Thyroid gland (tissue), 4 donors: ENCODE measurements at regions not wholly inside any gene's neighbourhood (a gene's known extent, or its start where the extent isn't known, plus 50 kb on each side); places are given as distances from the start of the nearest gene placed in this dataset.

Experiments used
- CTCF ChIP-seq, 6 experiments: fragments of 200-600 bp in 3 of 6; fragments of 450-650 bp in 3 of 6; sonication (generic) in 3 of 6; IDR thresholded peaks; one replicate each; pipeline ENCODE4 v1.5.1; 2016 to 2019; ENCODE audit warnings: antibody characterized with exemption in 6 of 6, mild to moderate bottlenecking in 2 of 6, inconsistent platforms in 1 of 6, moderate library complexity in 1 of 6
- POLR2A ChIP-seq, 2 donors: fragments of 450-650 bp; IDR thresholded peaks; one replicate each; pipeline ENCODE4 v1.6.1; 2017; ENCODE audit warnings: antibody characterized with exemption in 2 of 2, mild to moderate bottlenecking in 2 of 2, moderate library complexity in 1 of 2

DNA sequence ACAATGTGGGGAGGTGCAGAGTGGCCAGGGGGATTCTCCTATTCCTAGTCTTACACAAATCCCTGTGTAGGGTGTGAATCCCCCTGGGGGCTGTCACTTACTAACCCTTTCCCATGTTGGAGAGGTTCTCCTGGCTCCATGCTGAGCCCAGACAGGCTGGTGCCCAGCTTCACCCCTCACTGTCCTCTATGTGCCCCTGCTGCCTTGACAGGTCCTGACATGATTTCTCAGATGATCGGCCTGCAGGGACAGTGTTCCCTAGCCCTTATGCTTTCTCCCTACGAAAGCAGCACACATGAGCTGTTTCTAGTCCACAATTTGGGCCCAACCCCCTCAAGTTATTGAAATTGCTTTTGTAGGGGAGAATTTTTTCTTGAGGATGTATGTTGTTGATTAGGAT is 68.9 kb upstream of the FAM78B start:
- no peak for TF ChIP-seq CTCF (IDR thresholded peaks at IDR 0.05)
- no peak for TF ChIP-seq POLR2A (IDR thresholded peaks at IDR 0.05)
